ENCODE measurements at regions not wholly inside any gene's neighbourhood (a gene's known extent, or its start where the extent isn't known, plus 50 kb on each side); places are given as distances from the start of the nearest gene placed in this dataset.
"Not testable (repeated sequence)": the region's sequence is repeated elsewhere in the genome, so short reads cannot be mapped to it uniquely, and the experiment has no call there.

GRCh38 chr3:166818464-166818863, 561.6 kb downstream of the ZBBX start:
- DNase-seq (ENCODE audit: low spot score): no peak

GRCh38 chr3:166817269-166817668, 562.8 kb downstream of the ZBBX start:
- not testable (repeated sequence) for DNase-seq (ENCODE audit: low spot score)

DNA sequence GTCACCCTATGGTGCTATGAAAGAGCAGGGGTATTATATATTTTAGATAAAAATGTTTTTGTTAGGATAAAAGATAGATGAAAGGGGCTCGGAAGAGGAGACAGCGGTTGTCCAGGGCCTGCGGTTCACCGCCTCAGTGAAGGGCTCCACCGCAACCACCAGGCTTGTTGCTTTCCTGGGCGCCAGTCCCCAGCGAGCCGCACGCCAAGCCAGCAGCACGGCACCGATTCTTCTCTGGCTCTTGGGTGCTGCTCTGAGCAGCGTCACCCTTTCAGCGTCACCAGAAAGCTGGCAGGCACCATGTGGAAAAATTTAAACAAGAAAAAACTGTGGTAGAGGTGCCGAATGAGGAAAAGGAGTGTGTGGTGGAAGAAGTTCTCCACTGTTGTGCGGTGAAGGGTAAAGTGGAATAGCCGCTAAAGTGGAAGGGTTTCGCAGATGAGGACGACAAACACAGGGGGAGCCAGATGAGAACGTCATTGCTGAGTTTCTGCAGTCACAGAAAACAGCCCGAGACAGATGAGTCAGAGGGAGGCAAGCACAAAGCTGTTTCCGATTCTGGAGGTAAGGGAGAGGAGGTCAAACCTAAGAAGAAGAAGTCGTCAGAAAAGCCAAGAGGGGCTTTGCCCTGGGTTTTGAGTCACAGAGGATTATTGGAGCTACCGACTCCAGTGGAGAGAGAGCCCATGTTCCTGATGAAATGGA, 569.2 kb downstream of the ZBBX start:
- DNase-seq (ENCODE audit: low spot score): no peak

- DNase-seq (ENCODE audit: low spot score): no peak
These were observed 570.6 kb downstream of the ZBBX start for GRCh38 chr3:166809520-166809919.

- no peak for DNase-seq (ENCODE audit: low spot score)
These were observed 591.2 kb downstream of the ZBBX start for GRCh38 chr3:166788936-166789335.

GRCh38 chr3:166785876-166786275, 594.2 kb downstream of the ZBBX start:
- no peak for DNase-seq (ENCODE audit: low spot score)

GRCh38 chr3:166783206-166783605, 596.9 kb downstream of the ZBBX start:
- DNase-seq (ENCODE audit: low spot score): no peak

- DNase-seq (ENCODE audit: low spot score): no peak
These were observed 615.3 kb downstream of the ZBBX start for GRCh38 chr3:166764698-166765318.

DNA sequence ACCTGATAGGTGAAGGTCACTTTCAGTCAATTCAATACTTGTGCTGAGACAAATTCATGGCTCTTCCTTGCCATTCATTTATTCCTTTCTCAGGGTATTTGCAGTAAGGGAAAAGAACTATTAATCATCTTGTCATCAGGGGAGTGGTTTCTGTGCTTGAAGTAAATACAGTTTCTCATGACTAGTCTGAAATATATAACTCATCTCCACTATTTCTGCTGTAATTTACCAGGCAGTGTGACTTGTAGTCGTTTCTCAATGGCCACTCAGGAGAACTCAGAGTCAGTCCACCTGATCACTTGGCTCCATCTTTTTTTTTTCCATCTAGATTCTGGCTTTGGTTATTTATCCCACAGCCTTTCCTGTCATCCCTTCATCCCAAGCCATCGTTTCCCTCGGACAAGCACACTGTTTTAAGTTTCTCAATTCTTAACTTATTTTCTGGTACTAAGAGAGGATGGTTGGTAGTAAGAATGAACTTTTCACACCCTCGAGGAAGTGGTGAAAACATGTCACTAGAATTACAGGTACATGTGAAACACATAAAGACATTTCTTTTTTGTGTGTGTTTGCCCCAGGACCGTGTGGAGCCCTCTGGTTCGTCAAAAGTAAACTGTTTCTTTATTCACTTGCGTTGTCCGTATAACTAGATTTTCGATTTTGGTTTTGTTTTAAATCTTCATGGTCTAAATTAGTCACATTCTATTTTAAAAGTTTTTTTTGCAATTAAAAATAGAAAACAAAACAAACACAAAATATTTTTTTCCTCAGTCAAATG, 620.2 kb downstream of the ZBBX start:
- DNase-seq (ENCODE audit: low spot score): no peak

GRCh38 chr3:166752214-166752613, 627.9 kb downstream of the ZBBX start:
- DNase-seq (ENCODE audit: low spot score): no peak

DNA sequence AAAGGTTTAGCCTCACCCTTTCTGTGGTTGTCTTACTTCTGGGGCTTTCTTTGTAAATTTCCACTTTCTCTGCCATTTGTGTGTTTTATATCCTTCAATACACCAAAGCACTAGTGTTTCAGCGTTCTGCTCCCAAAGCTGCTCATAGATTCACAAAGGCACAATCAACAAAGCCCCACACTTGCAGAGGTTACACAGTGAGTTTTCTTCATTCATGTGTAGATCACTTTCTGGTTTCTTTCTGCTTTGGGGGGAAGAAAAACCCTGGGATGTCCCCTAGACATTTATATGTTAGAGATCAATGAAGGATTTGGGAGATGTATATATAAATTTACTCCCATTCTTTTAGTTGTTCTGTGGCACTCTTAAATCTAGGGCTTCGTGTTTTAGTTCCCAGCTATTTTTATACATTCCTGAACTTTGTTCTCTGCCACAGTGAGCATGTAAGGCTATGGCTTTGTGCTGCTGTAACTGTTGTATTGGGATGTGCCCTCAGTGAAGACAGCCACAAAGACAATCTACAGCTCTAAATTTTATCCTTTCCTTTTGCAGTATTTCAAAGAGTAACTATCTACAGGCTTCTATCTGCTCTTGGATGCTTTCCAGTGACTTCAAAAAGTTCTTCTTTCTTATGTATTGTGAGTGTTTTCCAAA, 636.5 kb downstream of the ZBBX start:
- DNase-seq (ENCODE audit: low spot score): no peak

- DNase-seq (ENCODE audit: low spot score): no peak
These were observed 645.4 kb downstream of the ZBBX start for GRCh38 chr3:166734734-166735133.

DNA sequence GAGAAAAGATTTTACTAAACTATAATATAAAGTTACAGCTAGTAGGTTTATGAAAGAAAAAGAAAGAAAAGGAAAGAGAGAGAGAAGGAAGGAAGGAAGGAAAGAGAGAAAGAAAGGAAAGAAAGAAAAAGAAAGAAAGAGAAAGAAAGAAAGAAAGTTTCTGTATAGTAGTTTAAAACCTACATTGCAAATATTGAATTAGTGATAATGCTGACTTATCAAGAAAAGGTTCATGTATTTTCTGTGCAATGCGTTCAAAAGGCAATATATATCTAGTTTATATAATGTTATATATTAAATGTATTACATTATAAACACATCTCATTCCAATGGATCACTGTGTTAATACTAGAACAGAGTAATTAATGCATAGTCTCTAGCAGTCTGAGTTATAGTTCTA, 648.4 kb downstream of the ZBBX start:
- no peak for DNase-seq (ENCODE audit: low spot score)

DNA sequence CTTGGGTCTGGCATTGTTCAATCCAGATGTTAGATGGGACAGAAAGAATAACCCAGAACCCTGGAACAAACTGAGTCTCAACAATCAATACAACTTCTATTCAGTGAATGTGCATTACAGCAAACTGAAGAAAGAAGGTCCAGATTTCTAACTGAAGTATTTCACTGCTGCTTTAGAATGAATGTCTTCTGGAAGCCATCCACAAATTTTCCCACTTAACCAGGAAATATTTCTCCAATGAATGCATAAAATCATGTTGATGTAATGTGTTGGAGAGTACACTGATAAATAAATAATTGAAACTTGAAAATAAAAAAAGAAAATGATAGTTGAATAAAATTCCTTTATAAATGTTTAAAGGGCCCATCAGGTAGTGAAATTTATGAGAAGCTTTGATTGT, 658.6 kb downstream of the ZBBX start:
- DNase-seq (ENCODE audit: low spot score): no peak

DNA sequence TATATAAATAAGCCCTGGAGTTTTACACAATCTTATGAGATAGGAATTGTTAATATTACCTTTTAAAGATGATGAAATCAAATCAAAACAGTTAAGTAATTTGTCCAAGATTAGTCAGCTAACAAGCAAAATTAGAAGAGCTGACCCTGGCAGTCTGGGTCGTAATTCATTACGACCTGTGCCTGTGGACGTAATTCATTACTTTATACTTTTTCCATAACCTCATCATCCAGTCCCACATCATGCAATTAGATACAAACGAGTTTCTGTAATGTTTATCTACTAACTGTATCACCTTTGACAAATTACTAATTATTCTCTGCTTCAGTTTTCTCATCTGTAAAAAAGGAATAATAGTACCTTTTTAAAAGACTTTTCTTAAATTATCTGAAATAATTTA, 665.9 kb downstream of the ZBBX start:
- no peak for DNase-seq (ENCODE audit: low spot score)

DNA sequence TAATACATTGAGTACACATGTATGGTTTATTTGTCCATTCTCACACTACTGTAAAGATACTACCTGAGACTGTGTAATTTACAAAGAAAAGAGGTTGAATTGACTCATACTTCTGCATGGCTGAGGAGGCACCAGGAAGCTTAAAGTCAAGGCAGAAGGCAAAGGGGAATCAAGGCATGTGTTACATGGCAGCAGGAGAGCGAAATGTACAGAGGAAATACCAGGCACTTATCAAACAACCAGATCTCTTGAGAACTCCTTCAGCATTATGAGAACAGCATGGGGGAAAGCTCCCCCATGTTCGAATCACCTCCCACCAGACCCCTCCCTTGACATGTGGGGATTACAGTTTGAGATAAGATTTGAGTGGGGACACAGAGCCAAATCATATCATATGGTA, 666.3 kb downstream of the ZBBX start:
- DNase-seq (ENCODE audit: low spot score): no peak

GRCh38 chr3:166706094-166706493, 674.0 kb downstream of the ZBBX start:
- no peak for DNase-seq (ENCODE audit: low spot score)

DNA sequence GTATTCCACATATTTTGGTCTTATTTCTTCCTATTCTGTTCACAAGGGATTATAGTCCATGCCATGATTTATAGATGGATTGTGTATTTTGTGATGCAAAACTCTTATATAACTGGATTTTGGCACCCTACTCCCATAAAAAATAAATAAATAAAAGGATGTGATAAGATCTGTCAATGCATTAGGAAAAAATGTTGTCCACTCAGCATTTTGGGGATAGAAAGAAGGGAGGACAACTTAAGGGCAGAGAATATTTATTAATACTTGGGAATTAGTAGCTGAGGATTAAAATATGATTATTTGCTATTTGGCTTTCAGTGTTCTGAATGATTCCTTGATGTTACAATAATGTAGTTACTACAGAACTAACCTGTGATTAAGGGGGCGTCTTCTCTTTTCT, 682.6 kb downstream of the ZBBX start:
- DNase-seq (ENCODE audit: low spot score): no peak

DNA sequence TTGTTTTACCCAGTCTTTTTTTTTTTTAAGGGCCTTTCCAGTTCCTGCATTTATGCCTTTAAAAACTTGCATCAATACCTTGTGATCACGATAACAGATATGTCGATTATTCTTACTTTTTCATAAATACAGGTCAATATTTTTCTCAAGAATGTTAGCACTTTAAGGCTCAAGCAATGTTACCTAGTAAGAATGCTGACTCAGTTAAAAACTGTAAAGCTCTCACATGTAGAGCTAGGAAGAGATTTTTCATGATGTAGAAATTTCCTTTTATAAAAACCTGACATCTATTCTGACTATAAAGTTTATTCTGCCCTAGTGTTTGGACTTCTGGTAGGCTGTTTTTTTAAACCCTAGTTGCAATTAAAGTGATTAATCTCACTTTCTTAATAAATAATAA, 684.0 kb downstream of the ZBBX start:
- DNase-seq (ENCODE audit: low spot score): no peak

DNA sequence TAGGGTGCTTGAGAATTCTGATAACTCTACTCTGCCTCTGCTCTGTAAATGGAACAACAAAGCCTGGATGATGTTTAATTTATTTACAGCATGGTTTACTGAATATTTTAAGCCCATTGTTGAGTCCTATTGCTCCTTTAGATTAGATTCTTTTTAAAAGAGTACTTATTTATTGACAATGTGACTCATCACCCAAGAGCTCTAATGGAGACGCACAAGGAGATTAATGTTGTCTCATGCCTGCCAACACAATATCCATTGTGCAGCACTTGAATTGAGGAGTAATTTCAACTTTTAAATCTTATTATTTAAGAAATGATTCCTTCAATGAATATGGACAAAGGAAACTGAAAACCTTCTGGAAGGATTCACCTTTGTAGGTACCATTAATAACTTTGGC, 691.4 kb downstream of the ZBBX start:
- DNase-seq (ENCODE audit: low spot score): no peak

DNA sequence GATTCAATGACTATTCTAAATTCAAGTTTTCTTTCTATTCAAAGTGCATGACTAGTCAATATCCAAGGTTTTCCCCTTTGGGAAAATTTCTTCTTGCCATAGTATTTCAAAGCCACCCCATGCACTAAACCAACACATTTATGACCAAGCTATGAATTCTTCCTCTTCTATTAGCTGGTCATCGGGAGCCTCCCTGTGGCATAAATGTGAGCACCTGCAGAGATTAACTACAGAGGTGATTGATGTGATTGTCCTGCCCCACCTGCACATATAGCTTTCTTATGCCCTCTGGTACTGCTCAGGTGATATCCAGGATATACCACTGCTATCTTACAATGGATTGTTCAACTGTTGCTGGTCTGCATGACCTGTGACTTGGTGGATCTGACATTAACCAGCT, 694.9 kb downstream of the ZBBX start:
- DNase-seq (ENCODE audit: low spot score): no peak

GRCh38 chr3:166684077-166684476, 696.0 kb downstream of the ZBBX start:
- DNase-seq (ENCODE audit: low spot score): not testable (repeated sequence)

- no peak for DNase-seq (ENCODE audit: low spot score)
These were observed 710.3 kb downstream of the ZBBX start for GRCh38 chr3:166669781-166670180.
